ENCODE measurements at regions not wholly inside any gene's neighbourhood (a gene's known extent, or its start where the extent isn't known, plus 50 kb on each side); places are given as distances from the start of the nearest gene placed in this dataset.

DNA sequence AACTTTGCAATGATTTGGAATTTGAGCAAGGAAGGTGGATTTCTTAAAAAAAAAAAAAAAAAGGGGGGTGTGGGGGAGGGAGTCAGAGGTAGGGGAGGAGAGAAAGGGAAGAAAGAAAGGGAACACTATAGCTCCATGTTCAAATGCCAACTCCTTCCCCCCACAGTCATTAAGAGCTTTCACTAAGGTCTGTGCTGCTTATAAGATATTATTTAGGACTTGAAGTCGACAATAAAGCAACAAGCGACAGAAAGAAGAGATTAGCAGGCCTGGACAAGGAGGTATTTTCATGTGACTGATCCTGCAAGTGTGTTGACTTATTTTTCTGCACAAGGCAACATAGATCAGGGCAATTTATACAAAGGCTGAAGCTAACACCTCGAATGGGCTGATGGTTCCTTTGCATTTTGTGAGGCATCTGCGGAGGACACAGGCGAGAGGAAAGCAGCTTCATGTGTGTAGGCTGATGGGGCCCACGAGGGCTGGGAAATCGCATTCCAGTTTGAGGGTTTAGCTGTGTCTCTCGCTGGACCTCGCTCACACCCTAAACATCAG lies 382.0 kb downstream of the SOX11 start:
- TF ChIP-seq, protein P1, sequence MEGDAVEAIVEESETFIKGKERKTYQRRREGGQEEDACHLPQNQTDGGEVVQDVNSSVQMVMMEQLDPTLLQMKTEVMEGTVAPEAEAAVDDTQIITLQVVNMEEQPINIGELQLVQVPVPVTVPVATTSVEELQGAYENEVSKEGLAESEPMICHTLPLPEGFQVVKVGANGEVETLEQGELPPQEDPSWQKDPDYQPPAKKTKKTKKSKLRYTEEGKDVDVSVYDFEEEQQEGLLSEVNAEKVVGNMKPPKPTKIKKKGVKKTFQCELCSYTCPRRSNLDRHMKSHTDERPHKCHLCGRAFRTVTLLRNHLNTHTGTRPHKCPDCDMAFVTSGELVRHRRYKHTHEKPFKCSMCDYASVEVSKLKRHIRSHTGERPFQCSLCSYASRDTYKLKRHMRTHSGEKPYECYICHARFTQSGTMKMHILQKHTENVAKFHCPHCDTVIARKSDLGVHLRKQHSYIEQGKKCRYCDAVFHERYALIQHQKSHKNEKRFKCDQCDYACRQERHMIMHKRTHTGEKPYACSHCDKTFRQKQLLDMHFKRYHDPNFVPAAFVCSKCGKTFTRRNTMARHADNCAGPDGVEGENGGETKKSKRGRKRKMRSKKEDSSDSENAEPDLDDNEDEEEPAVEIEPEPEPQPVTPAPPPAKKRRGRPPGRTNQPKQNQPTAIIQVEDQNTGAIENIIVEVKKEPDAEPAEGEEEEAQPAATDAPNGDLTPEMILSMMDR (IDR thresholded peaks at IDR 0.05), result no peak
- TF ChIP-seq SMC3 (IDR thresholded peaks at IDR 0.05; ENCODE audit: low read depth, low read length) (no peak), USF2 (IDR thresholded peaks at IDR 0.05; ENCODE audit: borderline replicate concordance, low read depth, low read length) (no peak), CHD2 (IDR thresholded peaks at IDR 0.05; ENCODE audit: low read length, partially characterized antibody) (no peak), MXI1 (IDR thresholded peaks at IDR 0.05; ENCODE audit: low read depth, low read length) (no peak), TAF1 (IDR thresholded peaks at IDR 0.05; ENCODE audit: borderline replicate concordance, low read depth, low read length) (no peak), YY1 (IDR thresholded peaks at IDR 0.05; ENCODE audit: low read depth) (no peak), EZH2phosphoT487 (IDR thresholded peaks at IDR 0.05; ENCODE audit: borderline replicate concordance, low read depth) (no peak)

Measured in SK-N-SH (cell line).